OCI-LY3 (cell line): ENCODE measurements at regions not wholly inside any gene's neighbourhood (a gene's known extent, or its start where the extent isn't known, plus 50 kb on each side); places are given as distances from the start of the nearest gene placed in this dataset.

Experiments
- H2AFZ ChIP-seq: fragments of 200-600, 300-600 bp; shearing (Covaris generic); 2 replicates; pipeline ENCODE4 v1.6.0; 2014; ENCODE audit warnings: antibody characterized with exemption, low read depth, low read length
- H3K27ac ChIP-seq: fragments of 200-600, 300-600 bp; sonication (generic); 2 replicates; pipeline ENCODE4 v1.5.1; 2014; ENCODE audit warnings: mild to moderate bottlenecking, low read length, moderate library complexity, mixed read lengths
- H3K27me3 ChIP-seq: fragments of 200-600, 300-600 bp; sonication (generic); 2 replicates; pipeline ENCODE4 v1.6.1; 2014; ENCODE audit warnings: low read depth, low read length, mixed read lengths
- H3K36me3 ChIP-seq: fragments of 200-600, 300-600 bp; sonication (generic); replicated peaks from 2 replicates; pipeline ENCODE3; 2014; ENCODE audit warnings: low read depth, low read length, mixed read lengths
- H3K4me1 ChIP-seq: fragments of 300-600, 200-600 bp; sonication (generic); 2 replicates; pipeline ENCODE4 v1.6.1; 2014; ENCODE audit warnings: low read length, mixed read lengths
- H3K4me2 ChIP-seq: fragments of 200-600, 300-600 bp; sonication (generic); 2 replicates; pipeline ENCODE4 v1.6.1; 2014; ENCODE audit warnings: low read length, mixed read lengths
- H3K4me3 ChIP-seq: fragments of 300-600, 200-600 bp; sonication (generic); 2 replicates; pipeline ENCODE4 v1.5.1; 2014; ENCODE audit warnings: antibody characterized with exemption, mild to moderate bottlenecking, low read length, moderate library complexity
- H3K79me2 ChIP-seq: fragments of 300-600, 200-600 bp; shearing (Covaris generic); 2 replicates; pipeline ENCODE4 v1.6.1; 2014; ENCODE audit warnings: mild to moderate bottlenecking, low read length, mixed read lengths
- H3K9ac ChIP-seq: fragments of 300-600, 200-600 bp; shearing (Covaris generic); 2 replicates; pipeline ENCODE4 v1.6.0; 2014; ENCODE audit warnings: mild to moderate bottlenecking, low read length, moderate library complexity
- H3K9me3 ChIP-seq: fragments of 200-600, 300-600 bp; shearing (Covaris generic); 2 replicates; pipeline ENCODE4 v1.6.1; 2014; ENCODE audit warnings: low read length, mixed read lengths; ENCODE audit not compliant: insufficient read depth
- H4K20me1 ChIP-seq: fragments of 200-600, 300-600 bp; sonication (generic); 2 replicates; pipeline ENCODE4 v1.6.1; 2016; ENCODE audit warnings: low read length, mixed read lengths; ENCODE audit not compliant: insufficient read depth
- EZH2phosphoT487 ChIP-seq: fragments of 200-600 bp; shearing (Covaris generic); IDR thresholded peaks from 2 replicates; pipeline ENCODE4 v1.6.1; 2018; ENCODE audit warnings: antibody characterized with exemption, mixed run types, low read depth
- TF ChIP-seq, protein P1 (sequence below): fragments of 200-600, 300-600 bp; sonication (generic); IDR thresholded peaks from 2 replicates; pipeline ENCODE4 v1.5.1; 2014; ENCODE audit warnings: antibody characterized with exemption, low read length, low read depth

DNA sequence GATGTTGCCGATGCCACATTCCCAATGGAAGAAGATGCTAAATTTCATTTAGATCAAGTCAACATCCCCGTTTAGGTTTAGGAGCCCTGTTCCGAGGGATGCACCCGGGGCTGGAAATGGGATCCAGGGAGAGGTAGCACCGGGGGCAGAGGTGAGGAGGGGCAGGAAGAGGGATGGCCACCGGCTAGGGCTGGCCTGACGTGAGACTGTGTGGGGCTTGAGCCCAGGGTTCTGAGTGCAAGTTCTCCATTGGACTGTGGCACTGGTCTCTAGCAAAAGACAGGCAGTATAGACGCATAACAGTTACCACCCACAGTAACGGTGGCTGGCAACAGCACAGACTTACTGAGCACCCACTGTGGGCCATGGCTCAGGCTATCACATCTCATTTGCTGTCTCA is 209.0 kb upstream of the MVB12B start:
- H2AFZ ChIP-seq, result no peak overlapping the region

DNA sequence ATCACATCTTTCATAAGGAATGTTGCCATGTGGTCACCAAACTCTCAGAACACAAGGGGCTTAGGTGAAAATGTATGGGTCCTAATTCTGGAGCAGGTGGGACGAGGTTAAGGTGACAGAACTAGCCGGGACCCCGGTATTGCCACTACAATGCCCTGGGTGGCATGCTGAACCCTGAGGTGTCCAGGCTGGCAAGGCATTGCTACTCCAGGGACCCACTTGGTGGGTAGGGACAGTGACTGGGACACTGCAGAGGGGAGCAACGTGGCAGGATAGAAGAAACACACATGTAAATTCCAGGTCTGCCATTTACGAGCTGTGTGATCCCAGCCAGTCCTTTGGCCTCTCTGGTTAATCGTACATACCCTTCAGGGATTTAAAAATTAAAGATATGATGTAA is 206.9 kb upstream of the MVB12B start:
- Histone ChIP-seq H4K20me1 (no peaks in the 10 kb centered on the region), H3K36me3 (no peaks in the 10 kb centered on the region), H3K4me1 (no peaks in the 10 kb centered on the region), H3K9me3 (no peaks in the 10 kb centered on the region), H3K4me2 (no peak overlapping the region), H3K27me3 (peaks cover 62% of the 10 kb centered on the region), H2AFZ (no peak overlapping the region), H3K9ac (no peak overlapping the region), H3K4me3 (no peak overlapping the region), H3K27ac (no peak overlapping the region), H3K79me2 (no peaks in the 10 kb centered on the region)
- TF ChIP-seq EZH2phosphoT487, result no peak
- TF ChIP-seq, protein P1, sequence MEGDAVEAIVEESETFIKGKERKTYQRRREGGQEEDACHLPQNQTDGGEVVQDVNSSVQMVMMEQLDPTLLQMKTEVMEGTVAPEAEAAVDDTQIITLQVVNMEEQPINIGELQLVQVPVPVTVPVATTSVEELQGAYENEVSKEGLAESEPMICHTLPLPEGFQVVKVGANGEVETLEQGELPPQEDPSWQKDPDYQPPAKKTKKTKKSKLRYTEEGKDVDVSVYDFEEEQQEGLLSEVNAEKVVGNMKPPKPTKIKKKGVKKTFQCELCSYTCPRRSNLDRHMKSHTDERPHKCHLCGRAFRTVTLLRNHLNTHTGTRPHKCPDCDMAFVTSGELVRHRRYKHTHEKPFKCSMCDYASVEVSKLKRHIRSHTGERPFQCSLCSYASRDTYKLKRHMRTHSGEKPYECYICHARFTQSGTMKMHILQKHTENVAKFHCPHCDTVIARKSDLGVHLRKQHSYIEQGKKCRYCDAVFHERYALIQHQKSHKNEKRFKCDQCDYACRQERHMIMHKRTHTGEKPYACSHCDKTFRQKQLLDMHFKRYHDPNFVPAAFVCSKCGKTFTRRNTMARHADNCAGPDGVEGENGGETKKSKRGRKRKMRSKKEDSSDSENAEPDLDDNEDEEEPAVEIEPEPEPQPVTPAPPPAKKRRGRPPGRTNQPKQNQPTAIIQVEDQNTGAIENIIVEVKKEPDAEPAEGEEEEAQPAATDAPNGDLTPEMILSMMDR, result no peak

More for the DNA sequence above, 209.0 kb upstream of the MVB12B start:
- no peak overlapping the region for H3K4me2 ChIP-seq
- peaks cover 42% of the 10 kb centered on the region for H3K27me3 ChIP-seq
- no peaks in the 10 kb centered on the region for H4K20me1 ChIP-seq
- TF ChIP-seq, protein P1, result no peak
- no peak for TF ChIP-seq EZH2phosphoT487
- no peaks in the 10 kb centered on the region for H3K79me2 ChIP-seq
- no peak overlapping the region for H3K27ac ChIP-seq
- no peak overlapping the region for H3K4me3 ChIP-seq
- no peak overlapping the region for H3K9ac ChIP-seq
- H3K4me1 ChIP-seq, result no peaks in the 10 kb centered on the region
- H3K36me3 ChIP-seq, result no peaks in the 10 kb centered on the region
- no peaks in the 10 kb centered on the region for H3K9me3 ChIP-seq

DNA sequence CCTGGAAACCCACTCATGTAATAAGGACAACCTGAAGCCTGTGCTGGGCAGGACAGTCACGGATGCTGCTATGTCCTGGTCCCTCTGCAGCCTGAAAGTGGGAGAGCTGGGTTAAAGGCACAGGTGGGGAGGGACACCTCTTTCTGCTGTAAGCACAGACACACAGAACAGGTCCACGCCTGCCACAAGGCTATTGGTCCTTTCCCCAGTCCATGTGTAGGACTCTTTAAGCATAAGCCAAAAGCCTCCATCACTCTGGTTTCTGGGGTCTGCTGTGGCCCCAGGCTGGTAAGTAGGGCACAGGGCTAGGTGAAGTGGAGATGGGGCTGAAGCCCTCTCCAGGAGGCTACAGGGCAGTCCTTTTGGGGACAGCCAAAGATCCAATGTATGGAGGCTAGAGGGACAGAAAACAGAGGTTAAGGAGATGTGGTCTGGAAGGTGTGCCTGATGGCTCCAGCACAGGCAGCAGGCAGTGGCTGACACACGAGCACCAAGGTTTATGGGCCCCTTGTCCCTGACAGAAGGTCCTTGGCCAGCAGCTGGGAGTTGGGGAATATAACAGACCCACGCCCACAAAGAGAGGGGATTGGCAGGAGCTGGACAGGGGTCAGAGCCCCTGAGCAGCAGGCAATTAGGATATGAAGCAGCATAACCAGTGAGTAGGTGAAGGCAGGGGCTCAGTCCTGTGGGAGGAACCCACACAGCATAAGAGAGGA is 203.6 kb upstream of the MVB12B start:
- H3K4me2 ChIP-seq, result no peak overlapping the region
- no peaks in the 10 kb centered on the region for H3K9me3 ChIP-seq
- H3K4me1 ChIP-seq, result no peaks in the 10 kb centered on the region
- no peak overlapping the region for H3K9ac ChIP-seq
- H2AFZ ChIP-seq, result no peak overlapping the region
- no peak overlapping the region for H3K4me3 ChIP-seq
- H4K20me1 ChIP-seq, result no peaks in the 10 kb centered on the region
- H3K27me3 ChIP-seq, result peaks cover 67% of the 10 kb centered on the region
- no peak for TF ChIP-seq EZH2phosphoT487
- TF ChIP-seq, protein P1, result no peak
- H3K27ac ChIP-seq, result no peak overlapping the region
- no peaks in the 10 kb centered on the region for H3K36me3 ChIP-seq
- H3K79me2 ChIP-seq, result no peaks in the 10 kb centered on the region

DNA sequence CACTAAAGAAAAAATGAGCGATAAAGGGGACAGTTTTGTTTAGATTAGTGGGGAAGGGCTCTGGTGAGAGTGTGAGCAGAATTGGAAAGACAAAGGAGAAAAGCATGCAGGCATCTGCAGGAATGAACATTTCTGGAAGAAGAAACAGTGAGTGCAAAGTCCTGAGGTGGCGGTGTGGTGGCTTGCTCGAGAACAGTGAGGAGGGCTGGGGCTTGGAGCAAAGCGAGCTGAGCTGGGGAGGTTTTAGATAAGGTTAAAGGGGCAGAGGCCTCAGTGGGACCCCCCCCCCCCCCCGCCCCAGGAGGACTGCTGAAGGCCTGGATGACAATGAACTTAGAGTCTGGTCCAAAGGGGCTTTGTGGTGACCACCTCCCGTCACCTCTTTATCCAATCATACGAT is 202.7 kb upstream of the MVB12B start:
- no peak overlapping the region for H3K4me2 ChIP-seq
- no peaks in the 10 kb centered on the region for H3K4me1 ChIP-seq
- TF ChIP-seq EZH2phosphoT487, result no peak
- TF ChIP-seq, protein P1, result no peak
- no peaks in the 10 kb centered on the region for H3K36me3 ChIP-seq
- H3K4me3 ChIP-seq, result no peak overlapping the region
- no peaks in the 10 kb centered on the region for H4K20me1 ChIP-seq
- no peak overlapping the region for H3K27ac ChIP-seq
- H3K9me3 ChIP-seq, result no peaks in the 10 kb centered on the region
- H3K9ac ChIP-seq, result no peak overlapping the region
- H3K79me2 ChIP-seq, result no peaks in the 10 kb centered on the region
- H2AFZ ChIP-seq, result no peak overlapping the region
- peaks cover 67% of the 10 kb centered on the region for H3K27me3 ChIP-seq
